GM12891 (cell line): ENCODE measurements at regions not wholly inside any gene's neighbourhood (a gene's known extent, or its start where the extent isn't known, plus 50 kb on each side); places are given as distances from the start of the nearest gene placed in this dataset.

Experiments
- POLR2A ChIP-seq: IDR thresholded peaks from 2 replicates; pipeline ENCODE4 v1.6.1; 2011; ENCODE audit warnings: low read depth, low read length, control low read depth
- POU2F2 ChIP-seq: IDR thresholded peaks from 2 replicates; pipeline ENCODE4 v1.6.1; 2011; ENCODE audit warnings: low read depth, mild to moderate bottlenecking, control low read depth, low read length, moderate library complexity
- SPI1 ChIP-seq: IDR thresholded peaks from 2 replicates; pipeline ENCODE4 v1.6.1; 2011; ENCODE audit warnings: low read depth, low read length, control low read depth
- TAF1 ChIP-seq: IDR thresholded peaks from 2 replicates; pipeline ENCODE4 v1.6.1; 2011; ENCODE audit warnings: low read depth, low read length, control low read depth

- TF ChIP-seq TAF1, result no peak
- TF ChIP-seq POLR2A, result no peak
- no peak for TF ChIP-seq SPI1
- TF ChIP-seq POU2F2, result no peak
These were observed 109.1 kb upstream of the PLXNC1 start for GRCh38 chr12:94039199-94039840.
